HCT116 (cell line): ENCODE measurements at regions not wholly inside any gene's neighbourhood (a gene's known extent, or its start where the extent isn't known, plus 50 kb on each side); places are given as distances from the start of the nearest gene placed in this dataset.

Source experiments
- ATAC-seq: fragments of 200-7000 bp; cut with Tn5 transposase; 2 replicates; pipeline ENCODE4 v1.9.1; 2020; ENCODE audit warnings: mild to moderate bottlenecking, moderate library complexity
- BruUV-seq: library from RNA; stranded (reverse); fragments of 400-500 nt; replicated peaks from 2 replicates; lab custom pipeline; 2021; lab: Mats Ljungman, UMichigan
- CTCF ChIA-PET: fragments of 300-600 bp; sonication (Branson Sonifier 250); formaldehyde crosslinking; loops from one replicate; lab custom pipeline; 2021; ENCODE audit warnings: antibody characterized with exemption; lab: Charles Lee
- POLR2A ChIA-PET: fragments of 300-600, 350-600 bp; sonication (Branson Sonifier 250); formaldehyde crosslinking; loops from one replicate; lab custom pipeline; 2021; ENCODE audit warnings: antibody characterized with exemption; lab: Charles Lee
- RAD21 ChIA-PET, 2 experiments: fragments of 300-600 bp; sonication (Branson Sonifier 250); formaldehyde crosslinking; loops; one replicate each; lab custom pipeline; 2023; ENCODE audit warnings: low total read pairs in 2 of 2; ENCODE audit not compliant: uncharacterized antibody in 2 of 2, unreplicated experiment in 2 of 2, low non-redundant PET in 1 of 2; lab: Charles Lee
- DNase-seq: peaks from one replicate; pipeline ENCODE4 v3.0.0-alpha.2; 2010; ENCODE audit warnings: low read depth, low spot score
- H2AFZ ChIP-seq: fragments of 200-600 bp; shearing (Covaris generic), sonication (generic); 2 replicates; pipeline ENCODE4 v1.6.1; 2017; ENCODE audit warnings: low read depth, mixed run types, mixed read lengths, antibody characterized with exemption, low read length; ENCODE audit not compliant: poor library complexity, severe bottlenecking
- H3K27ac ChIP-seq: 2 replicates; pipeline ENCODE4 v1.5.1; 2012; ENCODE audit warnings: low read depth, low read length
- H3K27me3 ChIP-seq: fragments of 200-600 bp; sonication (generic); 2 replicates; pipeline ENCODE4 v1.6.1; 2016; ENCODE audit warnings: mixed run types, low read length, mixed read lengths; ENCODE audit not compliant: insufficient read depth
- H3K36me3 ChIP-seq, 2 experiments: fragments of 200-500 bp in 1 of 2; fragments of 200-600 bp in 1 of 2; sonication (Bioruptor generic) in 1 of 2; sonication (generic) in 1 of 2; 2 replicates each; pipeline versions ENCODE4 v1.5.1 to v1.6.1; 2014 to 2016; ENCODE audit warnings: low read length in 2 of 2, inconsistent platforms in 1 of 2, mixed read lengths in 1 of 2, mixed run types in 1 of 2; ENCODE audit not compliant: insufficient read depth in 2 of 2, control insufficient read depth in 1 of 2
- H3K4me1 ChIP-seq, 2 experiments: fragments of 200-600 bp in 1 of 2; sonication (generic) in 1 of 2; 2 replicates each; pipeline versions ENCODE4 v1.5.1 to v1.6.1; 2012 to 2017; ENCODE audit warnings: low read length in 2 of 2, inconsistent platforms in 1 of 2, mild to moderate bottlenecking in 1 of 2, mixed read lengths in 1 of 2, mixed run types in 1 of 2, moderate library complexity in 1 of 2; ENCODE audit not compliant: insufficient read depth in 2 of 2, control insufficient read depth in 1 of 2
- H3K4me2 ChIP-seq: fragments of 200-600 bp; sonication (generic); 2 replicates; pipeline ENCODE4 v1.6.1; 2017; ENCODE audit warnings: mixed run types, low read length, mixed read lengths
- H3K4me3 ChIP-seq, 2 experiments: fragments of 200-600 bp in 1 of 2; sonication (generic) in 1 of 2; replicated peaks in 1 of 2; 2 replicates each; pipeline ENCODE4 v1.5.1; 2011 to 2016; ENCODE audit warnings: low read length in 2 of 2, control low read depth in 1 of 2, low read depth in 1 of 2, mild to moderate bottlenecking in 1 of 2, mixed read lengths in 1 of 2, mixed run types in 1 of 2
- H3K79me2 ChIP-seq: fragments of 200-600 bp; sonication (generic); 2 replicates; pipeline ENCODE4 v1.6.1; 2017; ENCODE audit warnings: mild to moderate bottlenecking, mixed run types, low read length, moderate library complexity, mixed read lengths; ENCODE audit not compliant: insufficient read depth
- H3K9ac ChIP-seq: fragments of 200-600 bp; sonication (generic); 2 replicates; pipeline ENCODE4 v1.6.1; 2016; ENCODE audit warnings: low read length, mixed read lengths
- H3K9me2 ChIP-seq: fragments of 200-600 bp; sonication (generic), shearing (Covaris generic); 2 replicates; pipeline ENCODE4 v1.6.1; 2017; ENCODE audit warnings: mixed run types, mild to moderate bottlenecking, moderate library complexity; ENCODE audit not compliant: insufficient read depth
- H3K9me3 ChIP-seq, 2 experiments: fragments of 200-500 bp in 1 of 2; fragments of 200-600 bp in 1 of 2; sonication (Bioruptor generic) in 1 of 2; sonication (generic) in 1 of 2; 2 replicates each; pipeline ENCODE4 v1.6.1; 2014 to 2017; ENCODE audit warnings: low read length in 2 of 2, mixed read lengths in 2 of 2, inconsistent platforms in 1 of 2, low read depth in 1 of 2, mild to moderate bottlenecking in 1 of 2, mixed run types in 1 of 2, moderate library complexity in 1 of 2; ENCODE audit not compliant: control insufficient read depth in 1 of 2, insufficient read depth in 1 of 2
- H4K20me1 ChIP-seq: fragments of 200-600 bp; sonication (generic), shearing (Covaris generic); 2 replicates; pipeline ENCODE4 v1.6.1; 2017; ENCODE audit warnings: mixed run types, mild to moderate bottlenecking, moderate library complexity; ENCODE audit not compliant: insufficient read depth
- ATF3 ChIP-seq: IDR thresholded peaks from 2 replicates; pipeline ENCODE4 v1.6.1; 2012
- CBX3 ChIP-seq: IDR thresholded peaks from 2 replicates; pipeline ENCODE4 v1.6.1; 2012; ENCODE audit warnings: low read depth
- CEBPB ChIP-seq: IDR thresholded peaks from 2 replicates; pipeline ENCODE4 v1.6.1; 2012; ENCODE audit warnings: low read depth
- EGR1 ChIP-seq: IDR thresholded peaks from 2 replicates; pipeline ENCODE4 v1.6.1; 2012; ENCODE audit warnings: low read depth
- ELF1 ChIP-seq: IDR thresholded peaks from 2 replicates; pipeline ENCODE4 v1.6.1; 2012; ENCODE audit warnings: low read depth, borderline replicate concordance
- EZH2 ChIP-seq: fragments of 200-600 bp; sonication (generic); IDR thresholded peaks from 2 replicates; pipeline ENCODE4 v1.6.1; 2017; ENCODE audit warnings: antibody characterized with exemption, mixed run types
- EZH2phosphoT487 ChIP-seq: fragments of 200-600 bp; IDR thresholded peaks from 2 replicates; pipeline ENCODE4 v1.6.1; 2018; ENCODE audit warnings: antibody characterized with exemption, borderline replicate concordance
- JUND ChIP-seq: IDR thresholded peaks from 2 replicates; pipeline ENCODE4 v1.6.1; 2012
- MAX ChIP-seq: IDR thresholded peaks from 2 replicates; pipeline ENCODE4 v1.6.1; 2012
- POLR2A ChIP-seq: IDR thresholded peaks from 2 replicates; pipeline ENCODE4 v1.7.0; 2011; ENCODE audit warnings: borderline replicate concordance; ENCODE audit not compliant: insufficient read depth, insufficient read length; ENCODE audit errors: extremely low read depth
- RAD21 ChIP-seq: IDR thresholded peaks from 2 replicates; pipeline ENCODE4 v1.6.1; 2012; ENCODE audit warnings: low read depth, mild to moderate bottlenecking
- REST ChIP-seq: IDR thresholded peaks from 2 replicates; pipeline ENCODE4 v1.6.1; 2012; ENCODE audit warnings: low read depth
- SIN3A ChIP-seq: IDR thresholded peaks from 2 replicates; pipeline ENCODE4 v1.6.1; 2012; ENCODE audit warnings: low read depth
- SP1 ChIP-seq: IDR thresholded peaks from 2 replicates; pipeline ENCODE4 v1.6.1; 2012; ENCODE audit warnings: low read depth
- SRF ChIP-seq: IDR thresholded peaks from 2 replicates; pipeline ENCODE4 v1.6.1; 2012; ENCODE audit warnings: low read depth
- YY1 ChIP-seq: IDR thresholded peaks from 2 replicates; pipeline ENCODE4 v1.6.1; 2011; ENCODE audit warnings: low read length, low read depth, moderate library complexity, mild to moderate bottlenecking; ENCODE audit not compliant: insufficient replicate concordance; ENCODE audit errors: extremely low read depth
- ZFX ChIP-seq: fragments of 450-650 bp; IDR thresholded peaks from 2 replicates; pipeline ENCODE4 v1.6.1; 2017
- ZNF274 ChIP-seq: fragments of 200-500 bp; sonication (Bioruptor generic); IDR thresholded peaks from 2 replicates; pipeline ENCODE4 v1.6.1; 2014; ENCODE audit warnings: mild to moderate bottlenecking, low read depth, low read length, inconsistent platforms
- intact Hi-C: fragments of 100-400 bp; cut with micrococcal nuclease; formaldehyde crosslinking; loops from 2 replicates; pipeline ENCODE4 v1.10.0; 2022

- TF ChIP-seq CBX3 (no peak), CEBPB (no peak), YY1 (no peak), EGR1 (no peak), MAX (no peak), ZNF274 (no peak)
Observed at GRCh38 chr5:164600274-164600673, 1094.9 kb downstream of the MAT2B start (continued).

GRCh38 chr5:164600929-164601535 is 1095.6 kb downstream of the MAT2B start:
- Histone ChIP-seq H3K4me3 (no peak overlapping the region), H3K9me3 (peaks cover 5% of the 10 kb centered on the region in 2 experiments; a peak in 2 of 4 replicates), H3K36me3 (no peaks in the 10 kb centered on the region), H3K27ac (no peak overlapping the region), H3K79me2 (no peaks in the 10 kb centered on the region), H3K27me3 (no peaks in the 10 kb centered on the region), H3K4me1 (no peaks in the 10 kb centered on the region), H4K20me1 (no peaks in the 10 kb centered on the region), H2AFZ (no peak overlapping the region), H3K4me2 (no peak overlapping the region), H3K9me2 (no peaks in the 10 kb centered on the region), H3K9ac (no peak overlapping the region)
- ChIA-PET POLR2A (no interaction called here), CTCF (no interaction called here), RAD21 (no interaction called here)
- DNase-seq (no peak), ATAC-seq (no peak)
- intact Hi-C loops = no loop called here
- TF ChIP-seq SRF = no peak
- TF ChIP-seq JUND = no peak
- BruUV-seq = no TSS peak

GRCh38 chr5:164608507-164608906 is 1103.1 kb downstream of the MAT2B start:
- Histone ChIP-seq H3K4me1 (no peaks in the 10 kb centered on the region), H3K4me2 (no peak overlapping the region), H3K27me3 (no peaks in the 10 kb centered on the region), H3K4me3 (no peak overlapping the region), H4K20me1 (no peaks in the 10 kb centered on the region), H3K9me2 (no peaks in the 10 kb centered on the region), H3K79me2 (no peaks in the 10 kb centered on the region), H3K9me3 (peaks cover 0 to 4% of the 10 kb centered on the region in 2 experiments; a peak in 1 of 4 replicates), H3K27ac (no peak overlapping the region), H3K36me3 (no peaks in the 10 kb centered on the region), H2AFZ (no peak overlapping the region), H3K9ac (no peak overlapping the region)
- ATAC-seq (no peak), DNase-seq (no peak)
- CTCF ChIA-PET = no interaction called here
- BruUV-seq = no TSS peak
- intact Hi-C loops = no loop called here
- RAD21 ChIA-PET = no interaction called here
- POLR2A ChIA-PET = no interaction called here
- TF ChIP-seq EZH2 = no peak
- no peak for TF ChIP-seq EZH2phosphoT487
- no peak for TF ChIP-seq YY1
- TF ChIP-seq POLR2A = no peak
- TF ChIP-seq ELF1 = no peak
- no peak for TF ChIP-seq SIN3A
- TF ChIP-seq CBX3 = no peak
- no peak for TF ChIP-seq EGR1
- no peak for TF ChIP-seq RAD21
- no peak for TF ChIP-seq ZFX
- TF ChIP-seq ATF3 = no peak
- TF ChIP-seq ZNF274 = no peak
- TF ChIP-seq REST = no peak
- no peak for TF ChIP-seq SP1
